Colonic mucosa (tissue), 4 donors: ENCODE measurements at regions not wholly inside any gene's neighbourhood (a gene's known extent, or its start where the extent isn't known, plus 50 kb on each side); places are given as distances from the start of the nearest gene placed in this dataset.

Experiments
- DNase-seq: peaks from one replicate; pipeline ENCODE4 v3.0.0-alpha.2; 2020
- H3K27ac ChIP-seq: fragments of 200-600 bp; one replicate; pipeline ENCODE4 v1.8.0; 2021
- H3K27me3 ChIP-seq: fragments of 200-600 bp; one replicate; pipeline ENCODE4 v1.8.0; 2021
- H3K36me3 ChIP-seq: fragments of 200-600 bp; one replicate; pipeline ENCODE4 v1.8.0; 2021
- H3K4me1 ChIP-seq: fragments of 200-600 bp; one replicate; pipeline ENCODE4 v1.8.0; 2021; ENCODE audit warnings: mild to moderate bottlenecking
- H3K4me3 ChIP-seq: fragments of 200-600 bp; one replicate; pipeline ENCODE4 v1.8.0; 2021
- H3K9ac ChIP-seq, 2 donors: one replicate each; pipeline ENCODE4 v1.7.0; 2013; ENCODE audit warnings: control low read depth in 2 of 2, low read depth in 2 of 2, low read length in 2 of 2
- H3K9me3 ChIP-seq: fragments of 200-600 bp; one replicate; pipeline ENCODE4 v1.8.0; 2021
- intact Hi-C: fragments of 100-400 bp; cut with DNase I; formaldehyde crosslinking; loops from one replicate; pipeline ENCODE4 v1.14.1; 2022
- TF ChIP-seq, protein P1 (sequence below): fragments of 200-600 bp; IDR thresholded peaks from one replicate; pipeline ENCODE4 v1.8.0; 2022; ENCODE audit warnings: antibody characterized with exemption, mild to moderate bottlenecking
- donor health status: healthy.
- donor health status: DM: no; HTN: no; CAD: no.
- donor health status: DM: no; HTN: no; CAD: no.

DNA sequence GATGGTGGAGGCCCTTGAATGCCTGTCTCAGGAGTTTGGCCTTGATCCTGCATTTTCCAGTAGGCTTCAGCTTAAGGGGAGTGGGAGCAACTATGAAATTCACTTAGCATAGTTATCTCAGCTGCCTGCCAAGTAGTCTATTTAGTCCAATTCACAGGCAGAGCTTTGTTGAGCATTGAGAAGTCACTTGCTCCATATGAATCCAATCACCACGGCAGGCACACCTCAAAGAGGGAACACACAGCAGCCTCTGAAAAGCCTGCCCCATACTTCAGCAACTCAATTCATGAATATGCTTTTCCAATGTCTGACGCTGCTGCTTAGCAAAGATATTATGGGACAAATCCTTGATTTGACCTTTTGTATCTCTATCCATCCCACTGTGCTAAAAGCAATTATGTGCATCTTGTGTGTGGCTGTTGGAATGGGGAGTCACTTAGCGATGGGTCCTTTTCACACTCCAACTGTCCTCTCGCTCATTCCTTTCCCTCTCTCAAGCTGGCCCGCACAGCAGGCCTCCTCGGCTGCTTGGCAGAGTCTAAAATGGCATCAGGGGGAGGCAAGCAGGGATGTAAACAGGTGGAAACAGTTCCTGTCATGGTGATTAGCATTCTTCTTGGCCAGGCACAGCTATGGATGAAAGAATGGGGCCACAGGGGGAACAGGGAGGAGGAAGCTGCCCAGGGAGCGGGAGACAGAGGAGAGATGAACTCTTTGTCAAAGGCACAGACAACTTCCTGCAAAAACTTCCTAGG, 56.0 kb upstream of the LRPPRC start:
- intact Hi-C loops, result no loop called here

DNA sequence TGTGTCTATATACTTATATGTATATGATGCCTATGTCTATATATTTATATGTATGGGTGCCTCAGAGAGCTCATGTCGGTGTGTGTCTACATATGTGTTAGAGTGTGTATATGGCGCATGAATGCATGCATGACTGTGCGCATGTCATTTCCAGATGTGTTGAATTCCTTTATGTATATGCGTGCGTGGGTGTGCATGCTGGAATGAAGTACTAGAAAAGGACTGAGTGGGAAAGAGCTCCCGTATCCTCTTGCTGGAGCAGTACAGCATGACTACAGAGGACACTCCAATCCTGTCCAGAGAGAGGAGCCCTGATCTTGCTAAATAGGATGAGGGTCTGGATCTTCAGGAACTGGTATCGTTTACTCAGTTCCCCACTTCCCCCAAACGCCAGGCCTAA, 56.8 kb upstream of the LRPPRC start:
- intact Hi-C loops, result no loop called here
- Histone ChIP-seq H3K9ac (no peak overlapping the region), H3K4me1 (no peaks in the 10 kb centered on the region), H3K36me3 (no peaks in the 10 kb centered on the region), H3K4me3 (no peak overlapping the region), H3K27ac (no peak overlapping the region), H3K9me3 (no peaks in the 10 kb centered on the region), H3K27me3 (no peaks in the 10 kb centered on the region)
- no peak for DNase-seq
- TF ChIP-seq, protein P1, sequence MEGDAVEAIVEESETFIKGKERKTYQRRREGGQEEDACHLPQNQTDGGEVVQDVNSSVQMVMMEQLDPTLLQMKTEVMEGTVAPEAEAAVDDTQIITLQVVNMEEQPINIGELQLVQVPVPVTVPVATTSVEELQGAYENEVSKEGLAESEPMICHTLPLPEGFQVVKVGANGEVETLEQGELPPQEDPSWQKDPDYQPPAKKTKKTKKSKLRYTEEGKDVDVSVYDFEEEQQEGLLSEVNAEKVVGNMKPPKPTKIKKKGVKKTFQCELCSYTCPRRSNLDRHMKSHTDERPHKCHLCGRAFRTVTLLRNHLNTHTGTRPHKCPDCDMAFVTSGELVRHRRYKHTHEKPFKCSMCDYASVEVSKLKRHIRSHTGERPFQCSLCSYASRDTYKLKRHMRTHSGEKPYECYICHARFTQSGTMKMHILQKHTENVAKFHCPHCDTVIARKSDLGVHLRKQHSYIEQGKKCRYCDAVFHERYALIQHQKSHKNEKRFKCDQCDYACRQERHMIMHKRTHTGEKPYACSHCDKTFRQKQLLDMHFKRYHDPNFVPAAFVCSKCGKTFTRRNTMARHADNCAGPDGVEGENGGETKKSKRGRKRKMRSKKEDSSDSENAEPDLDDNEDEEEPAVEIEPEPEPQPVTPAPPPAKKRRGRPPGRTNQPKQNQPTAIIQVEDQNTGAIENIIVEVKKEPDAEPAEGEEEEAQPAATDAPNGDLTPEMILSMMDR, result no peak

More for the DNA sequence above, 56.0 kb upstream of the LRPPRC start:
- Histone ChIP-seq H3K27me3 (no peaks in the 10 kb centered on the region), H3K9me3 (no peaks in the 10 kb centered on the region), H3K9ac (no peak overlapping the region), H3K4me3 (no peak overlapping the region), H3K27ac (no peak overlapping the region), H3K4me1 (no peaks in the 10 kb centered on the region), H3K36me3 (no peaks in the 10 kb centered on the region)
- TF ChIP-seq, protein P1, result no peak
- DNase-seq, result no peak

DNA sequence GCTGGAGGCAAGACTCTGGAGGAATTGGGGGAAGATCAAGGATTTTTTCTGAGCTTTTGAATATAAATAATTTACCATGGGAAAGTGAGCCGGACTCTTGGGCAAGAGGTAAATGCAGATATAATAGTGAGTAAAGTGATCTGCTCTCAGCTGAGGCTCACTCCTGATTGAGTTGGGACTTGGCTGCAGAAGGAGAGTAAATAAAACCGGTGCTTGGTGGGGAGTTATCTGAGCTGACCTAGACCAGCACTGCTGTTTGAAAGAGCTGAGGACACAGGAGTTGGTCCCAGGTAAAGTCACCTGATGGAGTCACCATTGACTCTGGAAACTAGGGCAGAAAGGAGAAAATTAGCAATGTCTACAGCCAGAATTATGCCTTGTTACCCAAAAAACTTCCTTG, 57.3 kb upstream of the LRPPRC start:
- H3K9me3 ChIP-seq, result no peaks in the 10 kb centered on the region
- no peaks in the 10 kb centered on the region for H3K27me3 ChIP-seq
- no peaks in the 10 kb centered on the region for H3K36me3 ChIP-seq
- no peak overlapping the region for H3K27ac ChIP-seq
- intact Hi-C loops, result no loop called here
- no peak overlapping the region for H3K9ac ChIP-seq
- DNase-seq, result no peak
- H3K4me3 ChIP-seq, result no peak overlapping the region
- H3K4me1 ChIP-seq, result no peaks in the 10 kb centered on the region
- TF ChIP-seq, protein P1, result no peak

DNA sequence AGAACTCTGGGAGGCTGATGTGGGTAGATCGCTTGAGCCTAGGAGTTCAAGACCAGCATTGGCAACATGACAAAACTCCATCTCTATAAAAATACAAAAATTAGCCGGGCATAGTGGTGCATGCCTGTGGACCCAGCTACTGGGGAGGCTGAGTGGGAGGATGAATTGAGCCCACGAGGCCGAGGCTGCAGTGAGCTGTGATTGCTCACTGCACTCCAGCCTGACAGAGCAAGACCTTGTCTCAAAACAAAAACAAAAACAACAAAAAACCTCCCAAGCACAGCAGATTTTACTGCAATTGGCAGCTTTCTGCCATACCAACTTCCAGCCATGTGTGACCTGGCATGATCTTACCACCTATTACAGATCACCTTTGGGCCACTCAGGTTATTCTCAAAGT, 57.7 kb upstream of the LRPPRC start:
- TF ChIP-seq, protein P1, result no peak
- no peaks in the 10 kb centered on the region for H3K36me3 ChIP-seq
- intact Hi-C loops, result no loop called here

DNA sequence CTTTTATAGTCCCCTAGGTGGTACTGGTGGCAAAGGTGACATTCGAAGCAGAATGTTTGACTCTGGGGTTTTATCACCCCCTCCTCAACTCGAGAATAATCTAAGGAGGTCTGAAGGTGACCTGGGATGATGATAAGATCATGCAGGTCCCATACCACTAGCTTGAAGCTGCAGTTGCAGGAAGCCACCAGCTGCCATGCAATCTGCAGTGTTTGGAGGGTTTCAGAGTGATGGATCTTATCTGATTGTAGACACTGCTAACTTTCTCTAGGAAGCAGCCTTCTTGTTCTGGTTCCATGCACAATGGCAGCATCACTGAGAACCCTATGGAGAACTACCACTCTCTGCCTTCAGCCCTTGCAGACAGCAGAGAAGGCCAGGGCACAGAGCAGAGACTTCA, 59.4 kb upstream of the LRPPRC start:
- intact Hi-C loops, result no loop called here
- H3K9me3 ChIP-seq, result no peaks in the 10 kb centered on the region
- no peak overlapping the region for H3K9ac ChIP-seq
- no peak overlapping the region for H3K27ac ChIP-seq
- no peak for DNase-seq
- no peaks in the 10 kb centered on the region for H3K4me1 ChIP-seq
- H3K27me3 ChIP-seq, result no peaks in the 10 kb centered on the region
- H3K36me3 ChIP-seq, result no peaks in the 10 kb centered on the region
- H3K4me3 ChIP-seq, result no peak overlapping the region
- TF ChIP-seq, protein P1, result no peak

More for the DNA sequence above, 57.7 kb upstream of the LRPPRC start:
- H3K27me3 ChIP-seq, result no peaks in the 10 kb centered on the region
- no peaks in the 10 kb centered on the region for H3K4me1 ChIP-seq
- H3K9me3 ChIP-seq, result no peaks in the 10 kb centered on the region
- H3K4me3 ChIP-seq, result no peak overlapping the region
- H3K27ac ChIP-seq, result no peak overlapping the region
- H3K9ac ChIP-seq, result no peak overlapping the region
- DNase-seq, result no peak
